Rectal smooth muscle tissue (tissue), 1 donor: ENCODE measurements at regions not wholly inside any gene's neighbourhood (a gene's known extent, or its start where the extent isn't known, plus 50 kb on each side); places are given as distances from the start of the nearest gene placed in this dataset.
"Not testable (repeated sequence)": the region's sequence is repeated elsewhere in the genome, so short reads cannot be mapped to it uniquely, and the experiment has no call there.

ENCODE experiments used
- H3K27ac ChIP-seq: one replicate; pipeline ENCODE4 v1.7.0; 2013; ENCODE audit warnings: low read depth, low read length, inconsistent platforms
- H3K27me3 ChIP-seq: one replicate; pipeline ENCODE4 v1.7.0; 2013; ENCODE audit warnings: low read length; ENCODE audit not compliant: control insufficient read depth, insufficient read depth
- H3K36me3 ChIP-seq: one replicate; pipeline ENCODE4 v1.7.0; 2013; ENCODE audit warnings: low read length; ENCODE audit not compliant: control insufficient read depth, insufficient read depth
- H3K4me1 ChIP-seq: one replicate; pipeline ENCODE4 v1.7.0; 2013; ENCODE audit warnings: low read length; ENCODE audit not compliant: control insufficient read depth, insufficient read depth
- H3K4me3 ChIP-seq: one replicate; pipeline ENCODE4 v1.7.0; 2013; ENCODE audit warnings: low read length
- H3K9ac ChIP-seq: one replicate; pipeline ENCODE4 v1.7.0; 2013; ENCODE audit warnings: low read length

DNA sequence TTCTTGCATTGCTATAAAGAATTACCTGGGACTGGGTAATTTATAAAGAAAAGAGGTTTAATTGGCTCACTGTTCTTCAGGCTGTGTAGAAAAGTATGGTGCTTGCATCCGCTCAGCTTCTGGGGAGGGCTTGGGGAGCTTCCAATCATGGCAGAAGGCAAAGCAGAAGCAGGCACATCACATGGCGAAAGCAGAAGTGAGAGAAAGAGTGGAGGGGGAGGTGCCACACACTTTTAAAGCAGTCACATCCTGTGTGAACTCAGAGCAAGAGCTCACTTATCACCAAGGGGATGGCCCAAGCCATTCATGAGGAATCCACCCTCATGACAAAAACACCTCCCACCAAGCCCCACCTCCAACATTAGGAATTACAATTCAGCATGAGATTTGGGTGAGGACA is 303.5 kb downstream of the OTUD1 start:
- Histone ChIP-seq H3K27ac (no peak overlapping the region), H3K36me3 (no peaks in the 10 kb centered on the region), H3K27me3 (no peaks in the 10 kb centered on the region), H3K4me1 (no peaks in the 10 kb centered on the region), H3K9ac (no peak overlapping the region), H3K4me3 (no peak overlapping the region)

DNA sequence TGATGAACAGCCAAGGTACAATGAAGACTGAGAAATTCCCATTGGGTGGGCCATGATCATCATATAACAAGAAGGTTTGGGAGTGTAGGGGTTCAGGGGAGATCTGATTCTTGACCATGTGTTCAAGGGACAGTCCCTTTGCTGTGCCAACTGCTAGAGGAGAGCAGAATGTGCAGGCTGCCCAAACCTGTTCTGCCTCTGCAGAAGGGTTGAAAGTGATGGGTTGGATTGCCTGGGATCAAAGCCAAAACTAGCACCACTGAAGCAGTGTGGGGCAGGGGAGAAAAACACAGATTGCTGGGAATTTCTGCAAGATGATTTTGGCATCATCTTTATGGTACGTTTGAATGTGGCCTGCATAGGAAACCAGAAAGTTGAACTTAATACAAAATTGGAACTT is 303.9 kb downstream of the OTUD1 start:
- H3K27ac ChIP-seq: no peak overlapping the region
- H3K9ac ChIP-seq: no peak overlapping the region
- H3K27me3 ChIP-seq: no peaks in the 10 kb centered on the region
- H3K36me3 ChIP-seq: no peaks in the 10 kb centered on the region
- H3K4me1 ChIP-seq: no peaks in the 10 kb centered on the region
- no peak overlapping the region for H3K4me3 ChIP-seq

DNA sequence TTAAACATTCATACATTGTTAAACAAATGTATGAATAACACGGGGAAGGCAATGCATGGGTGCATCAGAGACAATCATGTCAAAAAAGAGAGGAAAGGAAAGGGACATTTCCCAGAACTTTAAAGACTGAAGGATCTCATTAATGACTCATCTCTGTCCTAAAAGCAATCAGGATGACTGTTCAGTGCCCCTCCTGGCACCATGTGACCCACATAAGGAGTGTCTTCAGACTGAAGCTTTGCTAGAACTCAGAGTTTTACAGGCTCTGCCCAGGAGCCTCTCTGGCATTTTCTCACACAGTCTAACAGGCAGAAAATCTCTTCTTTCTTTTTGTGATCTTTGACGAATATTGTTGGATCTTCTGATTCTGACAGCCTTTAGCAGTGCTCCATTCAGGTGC is 315.3 kb downstream of the OTUD1 start:
- no peaks in the 10 kb centered on the region for H3K36me3 ChIP-seq
- no peaks in the 10 kb centered on the region for H3K4me1 ChIP-seq
- no peak overlapping the region for H3K27ac ChIP-seq
- no peak overlapping the region for H3K9ac ChIP-seq
- no peaks in the 10 kb centered on the region for H3K27me3 ChIP-seq
- H3K4me3 ChIP-seq: no peak overlapping the region

DNA sequence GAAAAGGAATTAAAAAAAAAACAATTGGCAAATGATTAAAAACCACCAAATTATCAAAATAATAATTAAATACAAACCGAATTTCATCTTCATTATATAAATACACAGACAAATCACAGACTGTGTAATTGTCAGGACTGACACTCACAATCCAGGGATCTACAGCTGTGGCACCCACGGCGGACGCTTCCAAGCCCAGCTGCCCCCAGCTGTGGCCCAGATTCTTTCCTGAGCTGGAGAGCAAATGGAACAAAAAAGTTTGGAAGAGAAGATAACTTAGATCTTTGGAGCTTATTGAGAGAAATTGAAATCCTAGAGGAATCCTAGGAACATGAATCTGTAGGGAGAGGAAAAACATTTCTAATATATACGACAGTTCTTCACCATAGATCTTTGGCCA is 316.1 kb downstream of the OTUD1 start:
- Histone ChIP-seq H3K4me3 (no peak overlapping the region), H3K27ac (no peak overlapping the region), H3K4me1 (no peaks in the 10 kb centered on the region), H3K9ac (no peak overlapping the region), H3K36me3 (no peaks in the 10 kb centered on the region), H3K27me3 (no peaks in the 10 kb centered on the region)

DNA sequence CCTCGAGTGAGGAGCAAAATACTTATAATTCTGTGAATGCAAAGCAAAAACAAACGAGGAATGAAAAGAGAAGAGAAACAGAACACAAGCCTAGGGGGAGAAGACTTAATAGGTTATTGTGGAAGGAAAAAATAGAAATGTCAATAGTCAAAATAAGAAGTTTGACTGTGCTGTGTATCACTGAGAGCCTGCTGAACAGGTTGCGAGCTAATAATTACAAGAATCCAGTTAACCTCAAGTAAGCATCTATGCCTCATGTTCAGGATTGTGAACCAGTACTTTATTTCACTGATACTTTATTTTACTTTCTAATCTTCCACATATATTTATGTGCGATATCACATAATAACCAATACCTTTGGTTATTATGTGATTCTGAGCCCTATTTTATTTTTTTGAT is 316.7 kb downstream of the OTUD1 start:
- no peaks in the 10 kb centered on the region for H3K36me3 ChIP-seq
- no peaks in the 10 kb centered on the region for H3K4me1 ChIP-seq
- no peak overlapping the region for H3K9ac ChIP-seq
- no peaks in the 10 kb centered on the region for H3K27me3 ChIP-seq
- no peak overlapping the region for H3K4me3 ChIP-seq
- H3K27ac ChIP-seq: no peak overlapping the region

GRCh38 chr10:23768281-23768680 is 329.4 kb downstream of the OTUD1 start:
- Histone ChIP-seq H3K36me3 (no peaks in the 10 kb centered on the region), H3K27ac (no peak overlapping the region)

GRCh38 chr10:23777153-23777552 is 338.3 kb downstream of the OTUD1 start:
- no peak overlapping the region for H3K9ac ChIP-seq
- no peaks in the 10 kb centered on the region for H3K27me3 ChIP-seq
- H3K4me1 ChIP-seq: no peaks in the 10 kb centered on the region
- H3K36me3 ChIP-seq: no peaks in the 10 kb centered on the region
- no peak overlapping the region for H3K27ac ChIP-seq
- H3K4me3 ChIP-seq: no peak overlapping the region

More at GRCh38 chr10:23768281-23768680, 329.4 kb downstream of the OTUD1 start:
- no peaks in the 10 kb centered on the region for H3K27me3 ChIP-seq
- H3K4me3 ChIP-seq: no peak overlapping the region
- no peak overlapping the region for H3K9ac ChIP-seq
- H3K4me1 ChIP-seq: no peaks in the 10 kb centered on the region

GRCh38 chr10:23779301-23779700 is 340.4 kb downstream of the OTUD1 start:
- no peaks in the 10 kb centered on the region for H3K4me1 ChIP-seq

GRCh38 chr10:23780331-23780730 is 341.5 kb downstream of the OTUD1 start:
- no peak overlapping the region for H3K27ac ChIP-seq
- no peaks in the 10 kb centered on the region for H3K36me3 ChIP-seq
- H3K27me3 ChIP-seq: no peaks in the 10 kb centered on the region
- H3K4me1 ChIP-seq: no peaks in the 10 kb centered on the region
- no peak overlapping the region for H3K4me3 ChIP-seq
- no peak overlapping the region for H3K9ac ChIP-seq

More at GRCh38 chr10:23779301-23779700, 340.4 kb downstream of the OTUD1 start:
- no peak overlapping the region for H3K9ac ChIP-seq
- no peak overlapping the region for H3K4me3 ChIP-seq
- H3K36me3 ChIP-seq: no peaks in the 10 kb centered on the region
- no peak overlapping the region for H3K27ac ChIP-seq
- H3K27me3 ChIP-seq: no peaks in the 10 kb centered on the region

- no peaks in the 10 kb centered on the region for H3K4me1 ChIP-seq
Measured at GRCh38 chr10:23786594-23786993, 347.7 kb downstream of the OTUD1 start.

GRCh38 chr10:23793577-23793976 is 354.7 kb downstream of the OTUD1 start:
- Histone ChIP-seq H3K4me3 (no peak overlapping the region), H3K27ac (no peak overlapping the region), H3K4me1 (no peaks in the 10 kb centered on the region), H3K27me3 (no peaks in the 10 kb centered on the region), H3K9ac (no peak overlapping the region), H3K36me3 (no peaks in the 10 kb centered on the region)

More at GRCh38 chr10:23786594-23786993, 347.7 kb downstream of the OTUD1 start:
- Histone ChIP-seq H3K9ac (no peak overlapping the region), H3K27me3 (no peaks in the 10 kb centered on the region), H3K36me3 (no peaks in the 10 kb centered on the region), H3K27ac (no peak overlapping the region), H3K4me3 (no peak overlapping the region)

DNA sequence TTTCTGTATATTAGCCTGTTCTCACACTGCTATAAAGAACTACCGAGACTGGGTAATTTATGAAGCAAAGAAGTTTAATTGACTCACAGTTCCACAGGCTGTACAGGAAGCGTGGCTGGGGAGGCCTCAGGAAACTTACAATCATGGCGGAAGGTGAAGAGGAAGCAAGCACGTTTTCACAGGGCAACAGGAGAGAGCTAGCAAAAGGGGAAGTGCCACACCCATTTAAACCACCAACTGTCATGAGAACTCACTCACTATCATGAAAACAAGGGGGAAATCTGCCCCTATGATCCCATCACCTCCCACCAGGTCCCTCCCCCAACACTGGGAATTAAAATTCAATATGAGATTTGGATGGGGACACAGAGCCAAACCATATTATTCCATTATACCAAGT is 358.6 kb downstream of the OTUD1 start:
- not testable (repeated sequence) for H3K27me3 ChIP-seq, H3K36me3 ChIP-seq, H3K27ac ChIP-seq, H3K4me1 ChIP-seq, H3K4me3 ChIP-seq, H3K9ac ChIP-seq

DNA sequence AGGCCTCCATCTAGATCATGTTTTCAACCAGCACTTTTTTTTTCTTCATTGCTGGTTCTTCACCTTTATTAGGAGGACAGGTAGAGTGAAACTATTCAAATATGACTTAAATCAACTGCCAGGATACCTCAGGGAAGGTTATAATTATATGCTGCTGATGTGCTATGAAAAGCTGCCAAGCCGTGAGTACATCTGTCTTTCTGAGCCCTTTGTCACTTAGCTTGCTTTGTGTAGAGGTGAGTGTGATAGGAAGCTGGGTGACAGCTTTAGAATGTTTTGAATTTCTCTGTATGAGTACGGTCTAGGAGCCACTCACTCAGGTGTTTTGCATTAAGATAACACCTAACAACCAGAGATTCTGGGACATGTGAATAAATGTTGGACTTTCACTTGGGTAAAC is 365.2 kb downstream of the OTUD1 start:
- no peaks in the 10 kb centered on the region for H3K27me3 ChIP-seq
- no peaks in the 10 kb centered on the region for H3K36me3 ChIP-seq

More for the DNA sequence above, 365.2 kb downstream of the OTUD1 start:
- H3K27ac ChIP-seq: no peak overlapping the region
- no peaks in the 10 kb centered on the region for H3K4me1 ChIP-seq
- H3K4me3 ChIP-seq: no peak overlapping the region
- no peak overlapping the region for H3K9ac ChIP-seq
